GM11168 (cell line): ENCODE measurements at regions not wholly inside any gene's neighbourhood (a gene's known extent, or its start where the extent isn't known, plus 50 kb on each side); places are given as distances from the start of the nearest gene placed in this dataset.

Experiments used
- in situ Hi-C: fragments of 300-500 bp; cut with MboI; formaldehyde crosslinking; loops from one replicate; pipeline ENCODE4 v1.12.0; 2022; ENCODE audit warnings: low sequenced_read_pairs; ENCODE audit not compliant: unreplicated experiment

GRCh38 chr4:14559646-14560045, 442.6 kb upstream of the CPEB2 start:
- in situ Hi-C loops: no loop called here

GRCh38 chr4:14560577-14560976, 441.7 kb upstream of the CPEB2 start:
- in situ Hi-C loops: no loop called here

GRCh38 chr4:14562901-14563300, 439.4 kb upstream of the CPEB2 start:
- in situ Hi-C loops: no loop called here

GRCh38 chr4:14564281-14564680, 438.0 kb upstream of the CPEB2 start:
- in situ Hi-C loops: no loop called here

- in situ Hi-C loops: no loop called here
Measured at GRCh38 chr4:14566518-14566917, 435.8 kb upstream of the CPEB2 start.

- in situ Hi-C loops: no loop called here
Measured at GRCh38 chr4:14568351-14568750, 433.9 kb upstream of the CPEB2 start.

GRCh38 chr4:14575289-14575688, 427.0 kb upstream of the CPEB2 start:
- in situ Hi-C loops: no loop called here

GRCh38 chr4:14575919-14576318, 426.4 kb upstream of the CPEB2 start:
- in situ Hi-C loops: no loop called here

GRCh38 chr4:14580061-14580460, 422.2 kb upstream of the CPEB2 start:
- in situ Hi-C loops: no loop called here

GRCh38 chr4:14581741-14582140, 420.5 kb upstream of the CPEB2 start:
- in situ Hi-C loops: no loop called here

GRCh38 chr4:14582677-14583076, 419.6 kb upstream of the CPEB2 start:
- in situ Hi-C loops: no loop called here

GRCh38 chr4:14583331-14583730, 418.9 kb upstream of the CPEB2 start:
- in situ Hi-C loops: no loop called here

GRCh38 chr4:14583752-14584151, 418.5 kb upstream of the CPEB2 start:
- in situ Hi-C loops: no loop called here

GRCh38 chr4:14592950-14593349, 409.3 kb upstream of the CPEB2 start:
- in situ Hi-C loops: no loop called here

GRCh38 chr4:14596028-14596427, 406.3 kb upstream of the CPEB2 start:
- in situ Hi-C loops: no loop called here

GRCh38 chr4:14596437-14596836, 405.8 kb upstream of the CPEB2 start:
- in situ Hi-C loops: no loop called here

GRCh38 chr4:14596904-14597303, 405.4 kb upstream of the CPEB2 start:
- in situ Hi-C loops: no loop called here

- in situ Hi-C loops: no loop called here
Measured at GRCh38 chr4:14602206-14602605, 400.1 kb upstream of the CPEB2 start.

- in situ Hi-C loops: no loop called here
Measured at GRCh38 chr4:14607001-14607400, 395.3 kb upstream of the CPEB2 start.

GRCh38 chr4:14607578-14607977, 394.7 kb upstream of the CPEB2 start:
- in situ Hi-C loops: no loop called here

GRCh38 chr4:14608630-14609029, 393.7 kb upstream of the CPEB2 start:
- in situ Hi-C loops: no loop called here

GRCh38 chr4:14614840-14615239, 387.4 kb upstream of the CPEB2 start:
- in situ Hi-C loops: no loop called here

- in situ Hi-C loops: no loop called here
Measured at GRCh38 chr4:14615671-14616070, 386.6 kb upstream of the CPEB2 start.
